ENCODE measurements at regions not wholly inside any gene's neighbourhood (a gene's known extent, or its start where the extent isn't known, plus 50 kb on each side); places are given as distances from the start of the nearest gene placed in this dataset.
"Not testable (repeated sequence)": the region's sequence is repeated elsewhere in the genome, so short reads cannot be mapped to it uniquely, and the experiment has no call there.

- Mint-ChIP-seq H3K27me3 (ENCODE audit: low read depth) (no peaks in the 10 kb centered on the region), H3K27ac (no peak overlapping the region), H3K4me3 (no peak overlapping the region), H3K36me3 (ENCODE audit: low read depth) (no peaks in the 10 kb centered on the region), H3K4me1 (ENCODE audit: low read depth) (no peaks in the 10 kb centered on the region), H3K9me3 (peaks cover 1% of the 10 kb centered on the region)
- DNase-seq (ENCODE audit: low spot score) = no peak
Observed at GRCh38 chr7:19958309-19958896, 185.0 kb upstream of the TMEM196 start.

- no peak for DNase-seq (ENCODE audit: low spot score)
- Mint-ChIP-seq H3K4me1 (ENCODE audit: low read depth) (no peaks in the 10 kb centered on the region), H3K9me3 (peaks cover 4% of the 10 kb centered on the region), H3K27ac (no peak overlapping the region), H3K36me3 (ENCODE audit: low read depth) (no peaks in the 10 kb centered on the region), H3K27me3 (ENCODE audit: low read depth) (no peaks in the 10 kb centered on the region), H3K4me3 (no peak overlapping the region)
Observed at GRCh38 chr7:19957664-19958063, 184.2 kb upstream of the TMEM196 start.

DNA sequence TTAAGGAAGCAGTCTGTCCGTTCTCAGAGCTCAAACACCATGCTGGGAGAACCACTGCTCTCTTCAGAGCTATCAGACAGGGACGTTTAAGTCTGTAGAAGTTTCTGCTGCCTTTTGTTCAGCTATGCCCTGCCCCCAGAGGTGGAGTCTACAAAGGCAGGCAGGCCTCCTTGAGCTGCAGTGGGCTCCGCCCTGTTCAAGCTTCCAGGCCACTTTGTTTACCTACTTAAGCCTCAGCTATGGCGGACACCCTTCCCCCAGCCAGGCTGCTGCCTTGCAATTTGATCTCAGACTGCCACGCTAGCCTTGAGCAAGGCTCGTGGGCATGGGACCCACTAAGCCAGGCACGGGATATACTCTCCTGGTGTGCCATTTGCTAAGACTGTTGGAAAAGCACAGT lies 180.7 kb upstream of the TMEM196 start:
- not testable (repeated sequence) for DNase-seq (ENCODE audit: low spot score); H3K4me1 Mint-ChIP-seq (ENCODE audit: low read depth); H3K27me3 Mint-ChIP-seq (ENCODE audit: low read depth); H3K36me3 Mint-ChIP-seq (ENCODE audit: low read depth); H3K4me3 Mint-ChIP-seq; H3K27ac Mint-ChIP-seq
- H3K9me3 Mint-ChIP-seq = peaks cover 11% of the 10 kb centered on the region

DNA sequence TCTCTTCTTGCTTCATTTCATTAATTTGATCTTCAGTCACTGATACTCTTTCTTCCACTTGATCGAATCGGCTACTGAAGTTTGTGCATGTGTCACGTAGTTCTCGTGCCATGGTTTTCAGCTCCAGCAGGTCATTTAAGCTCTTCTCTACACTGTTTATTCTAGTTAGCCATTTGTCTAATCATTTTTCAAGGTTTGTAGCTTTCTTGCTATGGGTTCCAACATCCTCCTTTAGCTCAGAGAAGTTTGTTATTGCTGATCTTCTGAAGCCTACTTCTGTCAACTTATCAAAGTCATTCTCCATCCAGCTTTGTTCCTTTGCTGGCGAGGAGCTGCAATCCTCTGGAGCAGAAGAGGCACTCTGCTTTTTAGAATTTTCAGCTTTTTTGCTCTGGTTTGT lies 180.0 kb upstream of the TMEM196 start:
- DNase-seq (ENCODE audit: low spot score); H3K4me3 Mint-ChIP-seq; H3K27me3 Mint-ChIP-seq (ENCODE audit: low read depth); H3K4me1 Mint-ChIP-seq (ENCODE audit: low read depth); H3K27ac Mint-ChIP-seq; H3K36me3 Mint-ChIP-seq (ENCODE audit: low read depth): not testable (repeated sequence)
- peaks cover 12% of the 10 kb centered on the region for H3K9me3 Mint-ChIP-seq

DNA sequence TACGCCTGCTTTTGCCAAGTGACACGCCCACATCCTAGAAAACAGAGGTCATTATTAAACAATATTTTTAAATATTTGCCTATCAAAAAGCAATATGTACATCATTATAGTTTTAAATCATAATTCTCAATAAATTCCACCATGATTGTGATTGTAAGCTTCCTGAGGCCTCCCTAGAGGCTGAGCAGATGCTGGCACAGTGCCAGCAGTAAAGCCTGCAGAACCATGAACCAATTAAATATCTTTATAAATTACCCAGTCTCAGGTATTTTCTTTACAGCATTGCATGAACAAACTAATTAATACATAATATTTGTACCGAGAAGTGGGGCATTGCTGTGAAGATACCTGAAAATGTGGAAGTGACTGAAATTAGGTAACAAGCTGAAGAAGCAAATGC lies 174.7 kb upstream of the TMEM196 start:
- H3K27ac Mint-ChIP-seq = no peak overlapping the region
- H3K27me3 Mint-ChIP-seq (ENCODE audit: low read depth) = no peaks in the 10 kb centered on the region
- peaks cover 11% of the 10 kb centered on the region for H3K9me3 Mint-ChIP-seq
- no peak for DNase-seq (ENCODE audit: low spot score)
- no peaks in the 10 kb centered on the region for H3K4me1 Mint-ChIP-seq (ENCODE audit: low read depth)
- H3K4me3 Mint-ChIP-seq = no peak overlapping the region
- no peaks in the 10 kb centered on the region for H3K36me3 Mint-ChIP-seq (ENCODE audit: low read depth)

DNA sequence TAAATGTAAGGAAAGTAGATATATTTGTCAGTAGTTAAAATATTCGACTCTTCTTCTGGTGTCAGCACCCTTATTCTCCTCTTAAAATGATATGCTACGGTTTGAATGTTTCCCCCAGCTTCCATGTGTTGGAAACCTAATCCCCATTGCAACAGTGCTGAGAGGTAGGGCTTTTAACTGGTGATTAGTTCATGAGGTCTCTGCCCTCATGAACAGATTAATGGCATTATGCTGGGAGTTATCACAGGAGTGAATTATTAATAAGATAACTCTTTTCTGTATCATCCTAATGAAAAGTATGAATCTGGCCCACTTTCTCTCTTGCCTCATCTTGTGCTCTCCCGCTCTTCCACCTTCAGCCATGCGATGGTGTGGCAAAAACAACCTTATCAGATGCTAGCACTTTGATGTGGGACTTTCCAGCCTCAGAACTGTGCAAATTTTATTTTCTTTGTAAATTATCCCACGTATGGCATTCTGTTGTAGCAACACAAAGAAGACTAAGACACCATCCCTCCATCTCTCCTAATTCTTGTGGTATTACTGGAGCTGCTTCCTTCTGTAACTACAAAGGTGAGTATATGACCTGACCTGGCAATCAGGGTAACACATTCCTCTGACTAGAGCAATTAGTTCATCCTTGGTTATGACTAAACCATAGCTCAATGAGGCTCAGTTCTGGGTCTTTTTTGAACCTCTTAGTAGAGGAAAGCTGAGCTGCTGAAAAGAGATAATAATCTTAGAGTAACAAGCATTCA lies 171.1 kb upstream of the TMEM196 start:
- Mint-ChIP-seq H3K9me3 (peaks cover 3% of the 10 kb centered on the region), H3K27ac (no peak overlapping the region), H3K36me3 (ENCODE audit: low read depth) (no peaks in the 10 kb centered on the region), H3K27me3 (ENCODE audit: low read depth) (no peaks in the 10 kb centered on the region), H3K4me1 (ENCODE audit: low read depth) (no peaks in the 10 kb centered on the region), H3K4me3 (no peak overlapping the region)
- no peak for DNase-seq (ENCODE audit: low spot score)

- Mint-ChIP-seq H3K27ac (no peak overlapping the region), H3K27me3 (ENCODE audit: low read depth) (no peaks in the 10 kb centered on the region), H3K4me1 (ENCODE audit: low read depth) (no peaks in the 10 kb centered on the region), H3K4me3 (no peak overlapping the region), H3K36me3 (ENCODE audit: low read depth) (no peaks in the 10 kb centered on the region), H3K9me3 (peaks cover 9% of the 10 kb centered on the region)
- no peak for DNase-seq (ENCODE audit: low spot score)
Observed at GRCh38 chr7:19939746-19940145, 166.3 kb upstream of the TMEM196 start.

GRCh38 chr7:19932549-19933249 lies 159.3 kb upstream of the TMEM196 start:
- H3K4me3 Mint-ChIP-seq = no peak overlapping the region
- no peak overlapping the region for H3K27ac Mint-ChIP-seq
- H3K36me3 Mint-ChIP-seq (ENCODE audit: low read depth) = no peaks in the 10 kb centered on the region
- peaks cover 12% of the 10 kb centered on the region for H3K9me3 Mint-ChIP-seq
- no peak for DNase-seq (ENCODE audit: low spot score)
- no peaks in the 10 kb centered on the region for H3K4me1 Mint-ChIP-seq (ENCODE audit: low read depth)
- no peaks in the 10 kb centered on the region for H3K27me3 Mint-ChIP-seq (ENCODE audit: low read depth)

DNA sequence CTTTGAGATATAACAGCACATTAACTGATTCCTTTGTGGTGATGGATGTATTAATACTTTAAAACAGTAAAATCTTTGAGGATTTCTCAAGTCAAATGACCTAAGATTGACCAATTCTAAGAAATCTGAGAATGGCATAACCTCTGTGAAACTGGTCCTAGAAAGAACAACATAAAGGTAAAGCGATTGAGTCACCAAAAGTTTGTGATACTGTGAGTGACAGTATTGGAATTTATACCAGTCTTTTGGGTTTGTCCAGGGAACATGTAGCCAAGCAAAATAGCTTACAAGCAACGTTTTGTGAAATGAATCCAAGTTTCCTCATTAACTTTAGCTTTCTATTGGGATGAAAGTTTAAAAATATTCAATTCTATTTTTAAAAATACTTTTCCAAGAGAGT lies 157.4 kb upstream of the TMEM196 start:
- Mint-ChIP-seq H3K9me3 (peaks cover 3% of the 10 kb centered on the region), H3K27ac (no peak overlapping the region), H3K27me3 (ENCODE audit: low read depth) (no peaks in the 10 kb centered on the region), H3K36me3 (ENCODE audit: low read depth) (no peaks in the 10 kb centered on the region), H3K4me3 (no peak overlapping the region), H3K4me1 (ENCODE audit: low read depth) (no peaks in the 10 kb centered on the region)
- no peak for DNase-seq (ENCODE audit: low spot score)

GRCh38 chr7:19930051-19930450 lies 156.6 kb upstream of the TMEM196 start:
- DNase-seq (ENCODE audit: low spot score) = no peak
- H3K27ac Mint-ChIP-seq = no peak overlapping the region
- H3K36me3 Mint-ChIP-seq (ENCODE audit: low read depth) = no peaks in the 10 kb centered on the region
- no peaks in the 10 kb centered on the region for H3K27me3 Mint-ChIP-seq (ENCODE audit: low read depth)
- H3K9me3 Mint-ChIP-seq = peaks cover 3% of the 10 kb centered on the region
- no peak overlapping the region for H3K4me3 Mint-ChIP-seq
- H3K4me1 Mint-ChIP-seq (ENCODE audit: low read depth) = no peaks in the 10 kb centered on the region

DNA sequence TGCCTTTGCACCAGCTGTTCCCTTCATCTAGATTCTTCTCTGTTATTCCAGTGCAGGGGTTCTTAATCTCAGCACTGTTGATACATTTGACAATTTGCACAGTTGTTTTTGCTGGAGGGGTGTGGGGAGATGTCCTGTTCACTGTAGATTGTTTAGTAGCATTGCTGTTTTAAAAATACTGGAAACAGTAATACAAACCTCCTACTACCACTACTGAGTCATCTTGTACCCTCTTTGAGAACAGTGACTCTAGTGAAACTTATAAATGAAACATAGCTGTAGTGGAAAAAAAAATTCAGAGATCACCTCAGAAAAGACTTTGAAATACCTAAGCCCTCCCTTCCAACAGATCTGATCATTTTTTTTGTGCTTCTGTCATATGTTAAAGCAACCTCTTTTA lies 154.8 kb upstream of the TMEM196 start:
- Mint-ChIP-seq H3K27me3 (ENCODE audit: low read depth) (no peaks in the 10 kb centered on the region), H3K27ac (no peak overlapping the region), H3K4me3 (no peak overlapping the region), H3K36me3 (ENCODE audit: low read depth) (no peaks in the 10 kb centered on the region), H3K9me3 (no peaks in the 10 kb centered on the region), H3K4me1 (ENCODE audit: low read depth) (no peaks in the 10 kb centered on the region)
- DNase-seq (ENCODE audit: low spot score) = no peak

DNA sequence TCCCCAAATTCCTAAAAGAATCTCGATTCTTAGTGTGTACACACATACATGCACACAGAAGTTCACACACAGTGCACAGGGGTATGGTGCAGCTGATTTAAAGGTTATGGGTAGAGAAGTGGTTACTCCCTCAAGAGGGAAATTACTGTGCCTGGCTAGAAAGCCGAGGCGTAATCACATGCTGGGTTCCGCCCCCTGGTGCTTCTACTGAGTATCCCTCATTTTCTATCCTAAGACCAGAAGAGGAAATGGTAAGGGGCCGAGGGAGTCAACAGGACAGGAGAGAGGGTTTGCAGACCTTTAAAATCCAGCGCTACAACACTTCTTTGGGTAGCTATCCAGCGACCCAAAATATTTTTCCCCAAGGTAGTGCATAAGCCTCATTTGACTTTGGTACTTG lies 147.3 kb upstream of the TMEM196 start:
- Mint-ChIP-seq H3K9me3 (no peaks in the 10 kb centered on the region), H3K4me3 (no peak overlapping the region), H3K27ac (no peak overlapping the region), H3K36me3 (ENCODE audit: low read depth) (no peaks in the 10 kb centered on the region), H3K4me1 (ENCODE audit: low read depth) (no peaks in the 10 kb centered on the region), H3K27me3 (ENCODE audit: low read depth) (no peaks in the 10 kb centered on the region)
- DNase-seq (ENCODE audit: low spot score) = no peak

GRCh38 chr7:19920166-19920565 lies 146.7 kb upstream of the TMEM196 start:
- H3K36me3 Mint-ChIP-seq (ENCODE audit: low read depth) = no peaks in the 10 kb centered on the region

DNA sequence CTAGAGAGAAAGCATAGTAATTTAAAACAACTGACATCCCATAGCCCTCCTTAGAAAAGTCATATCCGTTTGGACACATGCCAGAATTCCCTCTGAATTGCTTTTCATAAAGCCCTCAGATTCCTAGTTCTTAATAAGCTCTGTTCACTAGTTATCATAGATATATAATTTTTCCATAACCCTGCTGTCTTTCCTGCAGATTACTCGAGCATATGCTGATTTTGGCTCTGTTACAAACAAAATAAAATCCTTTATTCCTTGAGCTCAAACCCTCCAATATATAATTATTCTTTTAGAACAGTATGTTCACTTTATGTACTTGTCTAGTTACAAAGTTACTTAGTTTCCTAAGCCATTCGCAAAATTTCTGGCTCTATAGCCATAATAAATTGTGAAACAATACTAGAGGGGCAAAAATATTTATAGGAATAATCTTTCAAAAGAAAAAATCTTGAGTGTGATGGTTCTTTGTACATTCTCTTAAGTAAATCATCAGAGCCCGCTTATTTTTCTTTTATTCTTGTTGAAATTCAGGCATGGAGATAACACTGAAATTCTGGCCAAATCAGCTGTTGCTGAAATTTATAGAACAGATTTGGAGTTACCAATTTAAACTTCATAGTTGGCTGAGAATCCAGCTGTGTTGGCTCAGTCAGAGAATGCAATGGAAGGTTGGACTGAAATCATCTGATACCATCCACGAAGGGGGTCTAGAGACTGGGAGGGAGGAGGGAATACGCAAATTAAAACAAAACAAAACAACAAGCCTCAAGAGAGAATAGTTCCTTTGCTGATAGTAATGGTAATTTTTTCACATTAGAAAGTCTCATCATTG lies 146.1 kb upstream of the TMEM196 start:
- H3K36me3 Mint-ChIP-seq (ENCODE audit: low read depth) = no peaks in the 10 kb centered on the region
- H3K27me3 Mint-ChIP-seq (ENCODE audit: low read depth) = no peaks in the 10 kb centered on the region
- H3K27ac Mint-ChIP-seq = no peak overlapping the region
- H3K4me3 Mint-ChIP-seq = no peak overlapping the region
- no peaks in the 10 kb centered on the region for H3K9me3 Mint-ChIP-seq
- DNase-seq (ENCODE audit: low spot score) = no peak
- H3K4me1 Mint-ChIP-seq (ENCODE audit: low read depth) = no peaks in the 10 kb centered on the region

More at GRCh38 chr7:19920166-19920565, 146.7 kb upstream of the TMEM196 start:
- H3K4me3 Mint-ChIP-seq = no peak overlapping the region
- no peaks in the 10 kb centered on the region for H3K4me1 Mint-ChIP-seq (ENCODE audit: low read depth)
- no peaks in the 10 kb centered on the region for H3K9me3 Mint-ChIP-seq
- no peak overlapping the region for H3K27ac Mint-ChIP-seq
- DNase-seq (ENCODE audit: low spot score) = no peak
- no peaks in the 10 kb centered on the region for H3K27me3 Mint-ChIP-seq (ENCODE audit: low read depth)

Measured in T-helper 2 cell treated with Interferon-gamma antibody and Interleukin-4, amounts not matched to agents 5 μg/mL and 100 μg/mL, for 36 hours (primary cell).